SU-DHL-6 (cell line): ENCODE measurements at regions not wholly inside any gene's neighbourhood (a gene's known extent, or its start where the extent isn't known, plus 50 kb on each side); places are given as distances from the start of the nearest gene placed in this dataset.

ENCODE experiments used
- EZH2phosphoT487 ChIP-seq: fragments of 200-600 bp; sonication (generic), shearing (Covaris generic); conservative IDR thresholded peaks from 2 replicates; pipeline ENCODE4 v1.6.1; 2018; ENCODE audit warnings: mild to moderate bottlenecking, antibody characterized with exemption, low read length, moderate library complexity, mixed read lengths
- TF ChIP-seq, protein P1 (sequence below): fragments of 200-600 bp; sonication (generic); IDR thresholded peaks from one replicate; pipeline ENCODE4 v1.5.1; 2017; ENCODE audit warnings: antibody characterized with exemption, mild to moderate bottlenecking, low read length, moderate library complexity; ENCODE audit not compliant: insufficient read depth, poor library complexity, severe bottlenecking

DNA sequence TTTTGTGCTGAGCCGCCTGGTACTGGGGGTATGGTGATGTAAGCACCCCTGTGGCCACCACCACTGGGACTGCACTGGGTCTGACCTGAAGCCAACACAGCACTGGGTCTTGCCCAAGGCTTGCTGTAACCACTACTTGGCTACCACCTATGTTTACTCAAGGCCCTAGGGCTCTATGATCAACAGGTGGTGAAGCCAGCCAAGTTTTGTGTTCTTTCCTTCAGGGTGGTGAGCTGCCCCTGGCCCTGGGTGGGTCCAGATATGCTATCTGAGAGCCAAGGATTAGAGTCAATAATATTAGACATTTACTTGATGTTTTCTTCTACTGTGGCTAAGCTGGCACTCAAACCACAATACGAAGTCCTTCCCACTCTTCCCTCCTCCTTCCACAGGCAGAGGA lies 55.1 kb upstream of the PAGE4 start:
- TF ChIP-seq, protein P1, sequence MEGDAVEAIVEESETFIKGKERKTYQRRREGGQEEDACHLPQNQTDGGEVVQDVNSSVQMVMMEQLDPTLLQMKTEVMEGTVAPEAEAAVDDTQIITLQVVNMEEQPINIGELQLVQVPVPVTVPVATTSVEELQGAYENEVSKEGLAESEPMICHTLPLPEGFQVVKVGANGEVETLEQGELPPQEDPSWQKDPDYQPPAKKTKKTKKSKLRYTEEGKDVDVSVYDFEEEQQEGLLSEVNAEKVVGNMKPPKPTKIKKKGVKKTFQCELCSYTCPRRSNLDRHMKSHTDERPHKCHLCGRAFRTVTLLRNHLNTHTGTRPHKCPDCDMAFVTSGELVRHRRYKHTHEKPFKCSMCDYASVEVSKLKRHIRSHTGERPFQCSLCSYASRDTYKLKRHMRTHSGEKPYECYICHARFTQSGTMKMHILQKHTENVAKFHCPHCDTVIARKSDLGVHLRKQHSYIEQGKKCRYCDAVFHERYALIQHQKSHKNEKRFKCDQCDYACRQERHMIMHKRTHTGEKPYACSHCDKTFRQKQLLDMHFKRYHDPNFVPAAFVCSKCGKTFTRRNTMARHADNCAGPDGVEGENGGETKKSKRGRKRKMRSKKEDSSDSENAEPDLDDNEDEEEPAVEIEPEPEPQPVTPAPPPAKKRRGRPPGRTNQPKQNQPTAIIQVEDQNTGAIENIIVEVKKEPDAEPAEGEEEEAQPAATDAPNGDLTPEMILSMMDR: no peak
- no peak for TF ChIP-seq EZH2phosphoT487
